ENCODE measurements at regions not wholly inside any gene's neighbourhood (a gene's known extent, or its start where the extent isn't known, plus 50 kb on each side); places are given as distances from the start of the nearest gene placed in this dataset.

DNA sequence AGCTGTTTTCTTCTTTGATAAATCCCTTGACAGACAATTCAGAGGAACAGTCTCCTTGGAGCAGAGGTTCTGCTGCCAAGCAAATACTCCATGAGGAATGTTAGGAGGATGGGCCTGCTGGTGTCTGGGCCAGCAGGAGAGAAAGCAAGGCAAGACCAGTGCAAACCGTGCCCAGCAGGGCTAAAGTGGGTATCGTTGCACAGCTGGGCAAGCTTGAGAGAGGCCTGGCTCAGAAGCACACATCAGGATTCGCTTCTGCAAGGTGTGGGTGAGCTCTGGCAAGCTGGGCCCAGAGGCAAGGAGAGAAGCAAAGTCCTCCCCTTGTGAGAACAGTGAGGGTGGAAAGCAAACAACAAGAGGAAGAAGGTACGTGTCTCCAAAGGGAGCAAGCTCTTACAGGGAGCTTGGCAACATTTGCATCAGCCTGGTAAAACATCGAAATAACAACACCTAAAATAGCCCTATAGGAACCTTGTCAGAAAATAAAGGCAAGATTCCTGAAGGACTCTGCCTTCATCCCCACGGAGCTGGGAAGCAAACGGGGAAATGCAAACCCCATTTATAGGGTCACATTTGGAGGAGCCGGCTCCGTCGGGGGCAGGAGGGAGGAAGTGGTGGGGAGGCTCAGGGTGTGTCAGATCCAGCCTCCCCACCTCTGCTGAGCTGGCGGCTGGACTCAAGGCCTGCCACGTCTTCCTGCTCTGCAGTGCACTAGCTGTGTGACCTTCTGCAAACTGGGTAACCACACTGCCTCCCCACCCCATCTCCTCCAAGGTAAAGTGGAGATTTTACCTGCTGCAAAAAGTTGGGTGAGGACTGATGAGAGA is 62.3 kb upstream of the HIVEP3 start:
- Histone ChIP-seq H3K9me3 (ENCODE audit: low read depth) (no peaks in the 10 kb centered on the region), H2AFZ (no peak overlapping the region), H3K79me2 (no peaks in the 10 kb centered on the region), H3K36me3 (replicated peaks; ENCODE audit: insufficient read depth, low read depth) (no peaks in the 10 kb centered on the region), H3K9me2 (replicated peaks; ENCODE audit: insufficient read depth) (no peaks in the 10 kb centered on the region), H3K4me2 (no peak overlapping the region), H3K4me1 (ENCODE audit: insufficient read depth) (no peaks in the 10 kb centered on the region), H3K27ac (no peak overlapping the region), H3K27me3 (no peaks in the 10 kb centered on the region), H4K20me1 (ENCODE audit: insufficient read depth, poor library complexity, severe bottlenecking) (no peaks in the 10 kb centered on the region), H3K4me3 (no peak overlapping the region)
- DNase-seq (ENCODE audit: low spot score): no peak
- 79% methylated on average over 12 of the region's 12 CpGs for WGBS (ENCODE audit: low lambda C conversion rate, missing lambda C conversion rate)
- TF ChIP-seq CTCF (IDR thresholded peaks at IDR 0.05; ENCODE audit: poor library complexity) (no peak), EZH2phosphoT487 (IDR thresholded peaks at IDR 0.05; ENCODE audit: low read depth, severe bottlenecking, unreplicated experiment) (no peak), EZH2 (IDR thresholded peaks at IDR 0.05; ENCODE audit: borderline replicate concordance) (no peak)

DNA sequence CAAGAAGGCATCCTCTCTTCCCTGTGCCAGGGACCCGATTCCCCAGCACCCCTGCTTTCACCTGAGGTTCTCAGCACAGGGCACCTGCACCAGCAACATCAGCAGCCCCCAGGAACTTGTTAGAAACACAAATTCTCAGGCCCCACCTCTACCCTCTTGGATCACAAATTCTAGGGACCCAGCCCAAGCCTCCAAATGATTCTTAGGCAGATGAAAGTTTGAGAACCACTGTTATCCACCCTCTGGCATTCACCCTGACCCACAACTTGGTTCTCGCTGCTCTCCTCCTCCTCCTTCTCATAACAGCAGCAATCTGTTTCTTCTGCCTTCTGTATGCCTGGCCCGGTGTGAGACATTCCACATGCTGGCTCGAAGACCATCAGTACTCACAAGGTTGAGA is 60.3 kb upstream of the HIVEP3 start:
- Histone ChIP-seq H3K9me2 (replicated peaks; ENCODE audit: insufficient read depth) (no peaks in the 10 kb centered on the region), H3K79me2 (no peaks in the 10 kb centered on the region), H3K27ac (no peak overlapping the region), H3K4me2 (no peak overlapping the region), H3K4me3 (no peak overlapping the region), H2AFZ (no peak overlapping the region), H3K27me3 (no peaks in the 10 kb centered on the region), H3K4me1 (ENCODE audit: insufficient read depth) (no peaks in the 10 kb centered on the region), H3K9me3 (ENCODE audit: low read depth) (no peaks in the 10 kb centered on the region), H4K20me1 (ENCODE audit: insufficient read depth, poor library complexity, severe bottlenecking) (no peaks in the 10 kb centered on the region), H3K36me3 (replicated peaks; ENCODE audit: insufficient read depth, low read depth) (no peaks in the 10 kb centered on the region)
- 85% methylated on average over 4 of the region's 4 CpGs for WGBS (ENCODE audit: low lambda C conversion rate, missing lambda C conversion rate)
- no peak for DNase-seq (ENCODE audit: low spot score)
- TF ChIP-seq CTCF (IDR thresholded peaks at IDR 0.05; ENCODE audit: poor library complexity) (no peak), EZH2phosphoT487 (IDR thresholded peaks at IDR 0.05; ENCODE audit: low read depth, severe bottlenecking, unreplicated experiment) (no peak), EZH2 (IDR thresholded peaks at IDR 0.05; ENCODE audit: borderline replicate concordance) (no peak)

GRCh38 chr1:41977326-41977725 is 58.6 kb upstream of the HIVEP3 start:
- no peaks in the 10 kb centered on the region for H3K36me3 ChIP-seq (replicated peaks; ENCODE audit: insufficient read depth, low read depth)
- H3K79me2 ChIP-seq: no peaks in the 10 kb centered on the region
- WGBS (ENCODE audit: low lambda C conversion rate, missing lambda C conversion rate): 67% methylated on average over 4 of the region's 4 CpGs
- H3K27me3 ChIP-seq: no peaks in the 10 kb centered on the region
- H3K4me3 ChIP-seq: no peak overlapping the region
- H3K27ac ChIP-seq: no peak overlapping the region
- H2AFZ ChIP-seq: no peak overlapping the region
- no peak for TF ChIP-seq EZH2 (IDR thresholded peaks at IDR 0.05; ENCODE audit: borderline replicate concordance)
- no peaks in the 10 kb centered on the region for H3K9me2 ChIP-seq (replicated peaks; ENCODE audit: insufficient read depth)
- no peaks in the 10 kb centered on the region for H3K4me1 ChIP-seq (ENCODE audit: insufficient read depth)
- H3K4me2 ChIP-seq: no peak overlapping the region
- no peaks in the 10 kb centered on the region for H4K20me1 ChIP-seq (ENCODE audit: insufficient read depth, poor library complexity, severe bottlenecking)
- H3K9me3 ChIP-seq (ENCODE audit: low read depth): no peaks in the 10 kb centered on the region
- DNase-seq (ENCODE audit: low spot score): no peak

DNA sequence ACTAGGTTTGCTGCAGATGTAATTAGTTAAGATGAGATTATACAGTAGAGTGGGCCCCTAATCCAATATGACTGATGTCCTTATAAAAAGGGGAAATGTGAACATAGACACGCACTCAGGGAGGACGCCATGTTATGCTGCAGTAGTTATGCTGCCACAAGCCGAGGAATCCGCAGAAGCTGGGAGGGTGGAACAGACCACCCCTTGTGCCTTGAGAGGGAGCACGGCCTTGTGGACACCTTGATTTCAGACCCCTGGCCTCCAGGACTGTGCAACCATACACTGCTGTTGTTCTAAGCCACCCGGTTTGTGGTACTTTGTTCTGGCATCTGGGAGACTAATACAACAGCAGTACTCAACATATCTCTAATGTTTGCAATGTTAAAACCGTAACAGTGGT is 57.9 kb upstream of the HIVEP3 start:
- H3K4me2 ChIP-seq: no peak overlapping the region
- no peaks in the 10 kb centered on the region for H3K36me3 ChIP-seq (replicated peaks; ENCODE audit: insufficient read depth, low read depth)
- H3K4me3 ChIP-seq: no peak overlapping the region
- DNase-seq (ENCODE audit: low spot score): no peak
- no peaks in the 10 kb centered on the region for H4K20me1 ChIP-seq (ENCODE audit: insufficient read depth, poor library complexity, severe bottlenecking)
- TF ChIP-seq EZH2phosphoT487 (IDR thresholded peaks at IDR 0.05; ENCODE audit: low read depth, severe bottlenecking, unreplicated experiment) (no peak), EZH2 (IDR thresholded peaks at IDR 0.05; ENCODE audit: borderline replicate concordance) (no peak), CTCF (IDR thresholded peaks at IDR 0.05; ENCODE audit: poor library complexity) (no peak)
- no peaks in the 10 kb centered on the region for H3K9me3 ChIP-seq (ENCODE audit: low read depth)
- 86% methylated on average over 7 of the region's 7 CpGs for WGBS (ENCODE audit: low lambda C conversion rate, missing lambda C conversion rate)
- no peak overlapping the region for H3K27ac ChIP-seq
- H3K27me3 ChIP-seq: no peaks in the 10 kb centered on the region
- no peaks in the 10 kb centered on the region for H3K4me1 ChIP-seq (ENCODE audit: insufficient read depth)
- H3K79me2 ChIP-seq: no peaks in the 10 kb centered on the region
- no peaks in the 10 kb centered on the region for H3K9me2 ChIP-seq (replicated peaks; ENCODE audit: insufficient read depth)
- no peak overlapping the region for H2AFZ ChIP-seq

Measured in hepatocyte (in vitro differentiated cells).